ENCODE measurements at regions not wholly inside any gene's neighbourhood (a gene's known extent, or its start where the extent isn't known, plus 50 kb on each side); places are given as distances from the start of the nearest gene placed in this dataset.
"Not testable (repeated sequence)": the region's sequence is repeated elsewhere in the genome, so short reads cannot be mapped to it uniquely, and the experiment has no call there.

GRCh38 chr11:122401581-122401980 is 253.9 kb upstream of the UBASH3B start:
- not testable (repeated sequence) for TF ChIP-seq CTCF (IDR thresholded peaks at IDR 0.05; ENCODE audit: borderline replicate concordance, extremely low read depth, low read length, poor library complexity, severe bottlenecking); EZH2 (IDR thresholded peaks at IDR 0.05; ENCODE audit: borderline replicate concordance, low read depth, low read length, severe bottlenecking)
